K562 (cell line): ENCODE measurements at regions not wholly inside any gene's neighbourhood (a gene's known extent, or its start where the extent isn't known, plus 50 kb on each side); places are given as distances from the start of the nearest gene placed in this dataset.

ENCODE experiments used
- ASH1L ChIP-seq: fragments of 450-650 bp; IDR thresholded peaks from 2 replicates; pipeline ENCODE4 v1.6.1; 2018; ENCODE audit warnings: borderline replicate concordance, mild to moderate bottlenecking, low read depth; ENCODE audit not compliant: partially characterized antibody
- CREB1 ChIP-seq, 2 experiments: sonication (generic) in 1 of 2; formaldehyde crosslinking in 1 of 2; IDR thresholded peaks; 2 replicates each; pipeline versions ENCODE4 v1.6.1 to v1.8.0; 2012 to 2022; ENCODE audit warnings: inconsistent platforms in 1 of 2, mild to moderate bottlenecking in 1 of 2, missing genetic modification reagents in 1 of 2, moderate library complexity in 1 of 2
- ELF1 ChIP-seq: fragments of 200-800 bp; sonication (Bioruptor generic); IDR thresholded peaks from 2 replicates; pipeline ENCODE4 v1.6.1; 2016; ENCODE audit warnings: missing genetic modification characterization, missing compliant biosample characterization
- ESRRB ChIP-seq: fragments of 250-450 bp; sonication (Bioruptor Pico); IDR thresholded peaks from 2 replicates; pipeline ENCODE4 v1.5.0; 2020; ENCODE audit warnings: mild to moderate bottlenecking, moderate library complexity, borderline replicate concordance
- ETV6 ChIP-seq, 3 experiments: fragments of 150-350 bp in 1 of 3; sonication (generic) in 1 of 3; formaldehyde crosslinking in 1 of 3; IDR thresholded peaks; 2 replicates each; pipeline versions ENCODE4 v1.6.1 to v1.8.0; 2014 to 2022; ENCODE audit warnings: borderline replicate concordance in 2 of 3, low read depth in 2 of 3, antibody characterized with exemption in 1 of 3, low read length in 1 of 3, mild to moderate bottlenecking in 1 of 3, missing genetic modification reagents in 1 of 3
- ILK ChIP-seq: fragments of 450-650 bp; IDR thresholded peaks from 2 replicates; pipeline ENCODE4 v1.6.1; 2016; ENCODE audit warnings: missing genetic modification characterization, low read depth, mild to moderate bottlenecking, missing compliant biosample characterization, moderate library complexity, borderline replicate concordance
- MCM7 ChIP-seq, 2 experiments: fragments of 450-650 bp; IDR thresholded peaks; 2 replicates each; pipeline ENCODE4 v1.6.1; 2016 to 2018
- MIER1 ChIP-seq: fragments of 450-650 bp; IDR thresholded peaks from 2 replicates; pipeline ENCODE4 v1.6.1; 2016; ENCODE audit warnings: antibody characterized with exemption, mild to moderate bottlenecking, low read depth
- NFIC ChIP-seq: fragments of 450-650 bp; IDR thresholded peaks from 2 replicates; pipeline ENCODE4 v1.6.1; 2017; ENCODE audit warnings: mild to moderate bottlenecking, inconsistent platforms
- NR2C1 ChIP-seq, 2 experiments: fragments of 450-650 bp; IDR thresholded peaks; 2 replicates each; pipeline ENCODE4 v1.6.1; 2017; ENCODE audit warnings: mild to moderate bottlenecking in 2 of 2, antibody characterized with exemption in 1 of 2, inconsistent platforms in 1 of 2, missing compliant biosample characterization in 1 of 2, missing genetic modification characterization in 1 of 2
- POLR2H ChIP-seq: IDR thresholded peaks from 2 replicates; pipeline ENCODE4 v1.6.1; 2016; ENCODE audit warnings: missing genetic modification characterization, low read depth, mild to moderate bottlenecking, control low read depth, missing compliant biosample characterization, moderate library complexity
- POLR3G ChIP-seq: IDR thresholded peaks from 2 replicates; pipeline ENCODE4 v1.6.1; 2011; ENCODE audit not compliant: insufficient read length, insufficient replicate concordance; ENCODE audit errors: extremely low read depth
- PRPF4 ChIP-seq: fragments of 200-400 bp; formaldehyde crosslinking; IDR thresholded peaks from one replicate; pipeline ENCODE4 v1.6.1; 2017; ENCODE audit warnings: low read length, low read depth, mild to moderate bottlenecking; ENCODE audit not compliant: insufficient read depth, poor library complexity, severe bottlenecking
- PTBP1 ChIP-seq: fragments of 200-400 bp; formaldehyde crosslinking; IDR thresholded peaks from 2 replicates; pipeline ENCODE4 v1.6.1; 2017; ENCODE audit warnings: low read depth, low read length
- RAD21 ChIP-seq, 2 experiments: fragments of 250-450 bp in 1 of 2; fragments of 450-650 bp in 1 of 2; sonication (Bioruptor Pico) in 1 of 2; formaldehyde crosslinking in 1 of 2; IDR thresholded peaks in 1 of 2; conservative IDR thresholded peaks in 1 of 2; 2 replicates each; pipeline versions ENCODE4 v1.4.0 to v1.8.0; 2020 to 2022; ENCODE audit warnings: mild to moderate bottlenecking in 2 of 2, moderate library complexity in 1 of 2
- RB1 ChIP-seq: fragments of 450-650 bp; IDR thresholded peaks from 2 replicates; pipeline ENCODE4 v1.6.1; 2017; ENCODE audit warnings: low read depth, mild to moderate bottlenecking
- SPI1 ChIP-seq: IDR thresholded peaks from 2 replicates; pipeline ENCODE4 v1.6.1; 2011; ENCODE audit warnings: low read depth, low read length, control low read depth, borderline replicate concordance
- TRIM28 ChIP-seq: fragments of 450-650 bp; IDR thresholded peaks from 2 replicates; pipeline ENCODE4 v1.6.1; 2017
- ZNF12 ChIP-seq: sonication (generic); formaldehyde crosslinking; IDR thresholded peaks from 2 replicates; pipeline ENCODE4 v1.4.0; 2020; ENCODE audit warnings: mild to moderate bottlenecking, missing genetic modification reagents
- ZNF431 ChIP-seq: sonication (generic); formaldehyde crosslinking; IDR thresholded peaks from 2 replicates; pipeline ENCODE4 v1.8.0; 2022; ENCODE audit warnings: mild to moderate bottlenecking, missing genetic modification reagents
- ZNF436 ChIP-seq: fragments of 250-450, 450-650 bp; sonication (Bioruptor Pico); formaldehyde crosslinking; IDR thresholded peaks from 2 replicates; pipeline ENCODE4 v1.7.0; 2020; ENCODE audit warnings: mild to moderate bottlenecking
- ZNF717 ChIP-seq: fragments of 250-450 bp; sonication (Bioruptor Pico); IDR thresholded peaks from 2 replicates; pipeline ENCODE4 v1.5.0; 2021
- TF ChIP-seq, protein P1 (sequence below): IDR thresholded peaks from 2 replicates; pipeline ENCODE4 v1.6.1; 2014; ENCODE audit warnings: antibody characterized with exemption
- TF ChIP-seq, protein P2 (sequence below): fragments of 450-650 bp; IDR thresholded peaks from 2 replicates; pipeline ENCODE4 v1.7.1; 2018; ENCODE audit warnings: mild to moderate bottlenecking, low read depth; ENCODE audit not compliant: partially characterized antibody

DNA sequence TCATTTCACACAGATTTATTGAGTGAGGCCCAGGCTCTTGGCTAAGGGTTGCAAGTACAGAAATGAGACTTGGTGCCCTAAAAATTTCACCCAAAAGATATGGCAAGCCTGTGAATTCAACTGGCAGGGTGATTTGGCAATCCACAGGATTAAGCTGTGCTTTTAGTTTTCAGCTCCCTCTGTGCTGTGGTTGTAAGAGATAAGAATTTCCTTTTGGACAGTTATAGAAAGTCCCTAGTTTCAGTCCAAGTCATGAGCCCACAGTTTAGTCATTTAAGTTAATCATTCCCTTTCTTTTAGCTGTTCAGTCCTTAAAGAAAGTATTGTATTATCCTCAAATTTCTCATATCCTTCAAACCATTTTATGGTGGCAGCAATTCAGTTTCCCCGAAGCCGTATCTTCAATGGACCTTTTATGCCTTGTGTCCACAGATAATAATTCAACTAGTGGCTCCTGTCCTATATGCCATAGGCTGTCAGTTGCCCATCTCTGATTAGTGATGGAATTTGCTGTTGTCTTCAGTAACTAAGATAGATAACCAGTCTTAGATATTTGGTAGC is 73.4 kb upstream of the NAMPT start (continued):
- TF ChIP-seq, protein P1, sequence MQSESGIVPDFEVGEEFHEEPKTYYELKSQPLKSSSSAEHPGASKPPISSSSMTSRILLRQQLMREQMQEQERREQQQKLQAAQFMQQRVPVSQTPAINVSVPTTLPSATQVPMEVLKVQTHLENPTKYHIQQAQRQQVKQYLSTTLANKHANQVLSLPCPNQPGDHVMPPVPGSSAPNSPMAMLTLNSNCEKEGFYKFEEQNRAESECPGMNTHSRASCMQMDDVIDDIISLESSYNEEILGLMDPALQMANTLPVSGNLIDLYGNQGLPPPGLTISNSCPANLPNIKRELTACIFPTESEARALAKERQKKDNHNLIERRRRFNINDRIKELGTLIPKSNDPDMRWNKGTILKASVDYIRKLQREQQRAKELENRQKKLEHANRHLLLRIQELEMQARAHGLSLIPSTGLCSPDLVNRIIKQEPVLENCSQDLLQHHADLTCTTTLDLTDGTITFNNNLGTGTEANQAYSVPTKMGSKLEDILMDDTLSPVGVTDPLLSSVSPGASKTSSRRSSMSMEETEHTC, result no peak
- TF ChIP-seq NFIC (0 out of 2 replicates have a peak, but pooled peaks have one; percentile 23), ESRRB (CRISPR knock-in tag) (no peak), ZNF717 (CRISPR knock-in tag) (no peak), TRIM28 (0 out of 2 replicates have a peak, but pooled peaks have one; percentile 28), MCM7 (IDR thresholded peaks at IDR 0.05) (no peak), ELF1 (tag) (no peak), RAD21 (CRISPR knock-in tag; conservative IDR thresholded peaks at IDR 0.05 in 1 of 2, IDR thresholded peaks at IDR 0.05 in 1 of 2) (no peak; a peak in 1 of 4 replicates), RB1 (no peak), NR2C1 (IDR thresholded peaks at IDR 0.05) (no peak), NR2C1 (tag; IDR thresholded peaks at IDR 0.05) (no peak), POLR2H (tag) (no peak), PRPF4 (no peak), PTBP1 (no peak), ASH1L (no peak), POLR3G (no peak), ZNF12 (CRISPR knock-in tag) (no peak), ETV6 (IDR thresholded peaks at IDR 0.05; ENCODE audit: borderline replicate concordance in 1 of 2, low read depth in 2 of 2, low read length in 1 of 2) (no peak), ETV6 (CRISPR knock-in tag; IDR thresholded peaks at IDR 0.05; ENCODE audit: borderline replicate concordance) (no peak), ILK (no peak), ZNF436 (CRISPR knock-in tag) (no peak), CREB1 (IDR thresholded peaks at IDR 0.05) (no peak), CREB1 (CRISPR knock-in tag; IDR thresholded peaks at IDR 0.05) (no peak), ZNF431 (CRISPR knock-in tag) (no peak), SPI1 (no peak), MIER1 (no peak)
- TF ChIP-seq, protein P2, sequence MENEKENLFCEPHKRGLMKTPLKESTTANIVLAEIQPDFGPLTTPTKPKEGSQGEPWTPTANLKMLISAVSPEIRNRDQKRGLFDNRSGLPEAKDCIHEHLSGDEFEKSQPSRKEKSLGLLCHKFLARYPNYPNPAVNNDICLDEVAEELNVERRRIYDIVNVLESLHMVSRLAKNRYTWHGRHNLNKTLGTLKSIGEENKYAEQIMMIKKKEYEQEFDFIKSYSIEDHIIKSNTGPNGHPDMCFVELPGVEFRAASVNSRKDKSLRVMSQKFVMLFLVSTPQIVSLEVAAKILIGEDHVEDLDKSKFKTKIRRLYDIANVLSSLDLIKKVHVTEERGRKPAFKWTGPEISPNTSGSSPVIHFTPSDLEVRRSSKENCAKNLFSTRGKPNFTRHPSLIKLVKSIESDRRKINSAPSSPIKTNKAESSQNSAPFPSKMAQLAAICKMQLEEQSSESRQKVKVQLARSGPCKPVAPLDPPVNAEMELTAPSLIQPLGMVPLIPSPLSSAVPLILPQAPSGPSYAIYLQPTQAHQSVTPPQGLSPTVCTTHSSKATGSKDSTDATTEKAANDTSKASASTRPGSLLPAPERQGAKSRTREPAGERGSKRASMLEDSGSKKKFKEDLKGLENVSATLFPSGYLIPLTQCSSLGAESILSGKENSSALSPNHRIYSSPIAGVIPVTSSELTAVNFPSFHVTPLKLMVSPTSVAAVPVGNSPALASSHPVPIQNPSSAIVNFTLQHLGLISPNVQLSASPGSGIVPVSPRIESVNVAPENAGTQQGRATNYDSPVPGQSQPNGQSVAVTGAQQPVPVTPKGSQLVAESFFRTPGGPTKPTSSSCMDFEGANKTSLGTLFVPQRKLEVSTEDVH, result no peak
